ENCODE measurements at regions not wholly inside any gene's neighbourhood (a gene's known extent, or its start where the extent isn't known, plus 50 kb on each side); places are given as distances from the start of the nearest gene placed in this dataset.
A peak's percentile ranks its signal among the peaks of the same experiment; 100 is the strongest.

DNA sequence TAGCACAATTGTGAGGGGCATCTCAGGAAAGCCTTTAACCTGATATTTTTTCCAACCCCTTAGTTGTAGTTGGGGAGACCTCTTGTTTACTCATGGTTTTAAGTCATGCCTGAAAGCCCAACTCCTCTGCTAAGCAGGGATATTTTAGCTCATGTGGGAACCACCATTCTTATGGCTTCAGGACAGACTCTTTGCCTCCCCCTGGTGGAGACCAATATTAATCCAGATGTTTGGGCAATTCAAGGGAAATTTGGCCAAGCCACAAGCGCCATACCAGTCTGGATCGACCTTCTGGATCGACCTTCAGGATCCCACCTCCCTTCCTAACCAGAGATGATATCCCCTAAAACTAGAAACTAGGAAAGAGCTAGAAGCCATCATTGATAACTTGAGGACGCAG lies 211.2 kb downstream of the C6orf118 start:
- Histone ChIP-seq H3K27me3 (replicated peaks; ENCODE audit: control insufficient read depth, insufficient read depth, low read length) (no peaks in the 10 kb centered on the region), H3K4me3 (ENCODE audit: low read depth, low read length) (no peak overlapping the region), H3K9me3 (peaks cover 22% of the 10 kb centered on the region), H3K36me3 (ENCODE audit: control insufficient read depth, insufficient read depth, low read length) (no peaks in the 10 kb centered on the region; the same call in 1 of the 2 replicates), H3K4me1 (peaks cover 17% of the 10 kb centered on the region)
- no peak overlapping the region for H3K4me3 Mint-ChIP-seq (ENCODE audit: unreplicated experiment)
- ChIA-PET CTCF (no interaction called here), POLR2A (no interaction called here)
- no peaks in the 10 kb centered on the region for H3K27me3 Mint-ChIP-seq (ENCODE audit: insufficient read depth, unreplicated experiment)
- H3K36me3 Mint-ChIP-seq (ENCODE audit: insufficient read depth, unreplicated experiment), result no peaks in the 10 kb centered on the region
- no TSS peak for BruUV-seq (replicated peaks)
- H3K4me1 Mint-ChIP-seq (ENCODE audit: low read depth, unreplicated experiment), result no peaks in the 10 kb centered on the region
- intact Hi-C loops (cut with micrococcal nuclease; ENCODE audit: unreplicated experiment), result no loop called here
- H3K27ac Mint-ChIP-seq (ENCODE audit: unreplicated experiment), result no peak overlapping the region
- TF ChIP-seq CTCF (IDR thresholded peaks at IDR 0.05; ENCODE audit: insufficient read depth in 1 of 2, low read depth in 1 of 2, low read length in 1 of 2, severe bottlenecking in 1 of 2, unreplicated experiment in 1 of 2), result no peak
- H3K9me3 Mint-ChIP-seq (ENCODE audit: unreplicated experiment), result peaks cover 37% of the 10 kb centered on the region
- DNase-seq, result peak in 1 of 2 experiments; percentile 12

DNA sequence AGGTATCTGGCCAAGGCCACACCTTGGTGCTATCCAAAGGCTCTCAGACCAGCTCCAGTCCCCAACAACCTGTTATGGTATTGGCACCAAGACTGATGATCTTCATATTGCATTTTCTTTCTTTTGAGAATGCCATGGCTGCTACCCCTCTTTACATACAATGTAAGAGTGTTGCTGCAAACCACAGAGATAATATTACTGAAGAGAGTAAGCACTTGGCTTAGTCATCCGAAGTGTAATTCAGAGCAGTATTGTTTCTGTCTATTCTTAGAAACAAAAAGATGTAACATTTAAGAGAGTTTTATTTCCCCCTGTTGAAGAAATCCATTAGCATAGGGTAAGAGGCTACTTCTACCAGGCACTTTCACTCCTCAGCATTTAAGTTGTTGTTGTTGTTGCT lies 212.5 kb downstream of the C6orf118 start:
- no peaks in the 10 kb centered on the region for H3K36me3 Mint-ChIP-seq (ENCODE audit: insufficient read depth, unreplicated experiment)
- peaks cover 13% of the 10 kb centered on the region for H3K9me3 ChIP-seq
- no peak overlapping the region for H3K4me3 Mint-ChIP-seq (ENCODE audit: unreplicated experiment)
- no peak for DNase-seq
- no peaks in the 10 kb centered on the region for H3K27me3 ChIP-seq (replicated peaks; ENCODE audit: control insufficient read depth, insufficient read depth, low read length)
- no peak overlapping the region for H3K27ac Mint-ChIP-seq (ENCODE audit: unreplicated experiment)
- H3K27me3 Mint-ChIP-seq (ENCODE audit: insufficient read depth, unreplicated experiment), result no peaks in the 10 kb centered on the region
- peaks cover 38% of the 10 kb centered on the region for H3K9me3 Mint-ChIP-seq (ENCODE audit: unreplicated experiment)
- BruUV-seq (replicated peaks), result no TSS peak
- no peaks in the 10 kb centered on the region for H3K36me3 ChIP-seq (ENCODE audit: control insufficient read depth, insufficient read depth, low read length)
- CTCF ChIA-PET, result no interaction called here
- no peaks in the 10 kb centered on the region for H3K4me1 Mint-ChIP-seq (ENCODE audit: low read depth, unreplicated experiment)
- no peak overlapping the region for H3K4me3 ChIP-seq (ENCODE audit: low read depth, low read length)
- TF ChIP-seq CTCF (IDR thresholded peaks at IDR 0.05; ENCODE audit: insufficient read depth in 1 of 2, low read depth in 1 of 2, low read length in 1 of 2, severe bottlenecking in 1 of 2, unreplicated experiment in 1 of 2), result no peak
- intact Hi-C loops (cut with micrococcal nuclease; ENCODE audit: unreplicated experiment), result no loop called here
- peaks cover 8% of the 10 kb centered on the region for H3K4me1 ChIP-seq
- POLR2A ChIA-PET, result no interaction called here

DNA sequence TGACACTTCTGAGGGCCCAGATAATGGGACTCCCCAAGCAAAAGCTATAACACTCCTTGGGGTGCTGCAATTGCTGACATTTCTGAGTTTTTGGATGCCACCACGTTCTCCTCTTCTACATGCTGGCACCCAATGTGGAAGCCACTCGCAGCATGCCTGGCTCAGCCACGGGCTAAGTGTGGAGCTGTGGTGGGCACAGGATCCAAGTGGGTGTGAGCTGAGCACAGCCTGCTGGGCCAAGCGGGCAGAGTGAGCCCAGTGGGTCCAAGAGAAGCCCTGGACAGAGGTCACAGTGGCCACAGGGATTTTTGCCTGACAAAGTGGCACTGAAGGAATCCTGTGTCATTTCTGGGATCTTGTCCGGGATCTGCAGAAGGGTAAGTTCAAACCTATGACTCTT lies 213.2 kb downstream of the C6orf118 start:
- peaks cover 7% of the 10 kb centered on the region for H3K9me3 ChIP-seq
- intact Hi-C loops (cut with micrococcal nuclease; ENCODE audit: unreplicated experiment), result no loop called here
- DNase-seq, result no peak
- H3K36me3 ChIP-seq (ENCODE audit: control insufficient read depth, insufficient read depth, low read length), result no peaks in the 10 kb centered on the region
- no peak for TF ChIP-seq CTCF (IDR thresholded peaks at IDR 0.05; ENCODE audit: insufficient read depth in 1 of 2, low read depth in 1 of 2, low read length in 1 of 2, severe bottlenecking in 1 of 2, unreplicated experiment in 1 of 2)
- Mint-ChIP-seq H3K27me3 (ENCODE audit: insufficient read depth, unreplicated experiment) (no peaks in the 10 kb centered on the region), H3K36me3 (ENCODE audit: insufficient read depth, unreplicated experiment) (no peaks in the 10 kb centered on the region), H3K4me1 (ENCODE audit: low read depth, unreplicated experiment) (no peaks in the 10 kb centered on the region), H3K9me3 (ENCODE audit: unreplicated experiment) (peaks cover 31% of the 10 kb centered on the region), H3K4me3 (ENCODE audit: unreplicated experiment) (no peak overlapping the region), H3K27ac (ENCODE audit: unreplicated experiment) (no peak overlapping the region)
- CTCF ChIA-PET, result no interaction called here
- BruUV-seq (replicated peaks), result no TSS peak
- POLR2A ChIA-PET, result no interaction called here
- H3K4me1 ChIP-seq, result peaks cover 1% of the 10 kb centered on the region; the same call in 1 of the 2 replicates
- H3K4me3 ChIP-seq (ENCODE audit: low read depth, low read length), result no peak overlapping the region
- H3K27me3 ChIP-seq (replicated peaks; ENCODE audit: control insufficient read depth, insufficient read depth, low read length), result no peaks in the 10 kb centered on the region

All from Caco-2 (cell line).